ENCODE measurements at regions not wholly inside any gene's neighbourhood (a gene's known extent, or its start where the extent isn't known, plus 50 kb on each side); places are given as distances from the start of the nearest gene placed in this dataset.

DNA sequence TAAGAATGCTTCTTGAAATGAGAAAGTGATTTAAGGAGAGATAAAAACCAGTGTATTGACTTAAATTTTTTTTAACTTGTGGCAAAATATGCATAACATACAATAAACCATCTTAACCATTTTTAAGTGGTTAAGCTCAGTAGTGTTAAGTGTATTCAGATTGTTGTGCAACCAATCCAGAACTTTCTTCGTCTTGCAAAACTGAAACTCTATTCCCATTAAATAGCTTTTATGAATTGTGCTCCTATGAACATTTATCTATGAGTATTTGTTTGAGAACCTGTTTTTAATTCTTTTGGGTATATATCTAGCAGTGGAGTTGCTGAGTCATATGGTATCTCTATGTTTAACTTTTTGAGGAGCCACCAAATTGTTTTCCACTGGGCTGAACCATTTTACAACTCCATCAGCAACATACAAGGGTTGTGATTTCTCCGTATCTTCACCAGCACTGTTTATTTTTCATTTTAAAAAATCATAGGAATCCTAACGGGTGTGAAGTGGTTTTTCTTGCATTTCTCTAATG is 76.6 kb upstream of the ACTBL2 start:
- TF ChIP-seq CTCF (IDR thresholded peaks at IDR 0.05) (no peak), POLR2A (IDR thresholded peaks at IDR 0.05) (no peak)
